GM13976 (cell line): ENCODE measurements at regions not wholly inside any gene's neighbourhood (a gene's known extent, or its start where the extent isn't known, plus 50 kb on each side); places are given as distances from the start of the nearest gene placed in this dataset.

Source experiments
- DNase-seq: peaks from one replicate; pipeline ENCODE4 v3.0.0; 2012; ENCODE audit warnings: low spot score
- in situ Hi-C: fragments of 300-500 bp; cut with MboI; formaldehyde crosslinking; loops from one replicate; pipeline ENCODE4 v1.12.0; 2022; ENCODE audit warnings: low sequenced_read_pairs, mixed read lengths, inconsistent platforms; ENCODE audit not compliant: unreplicated experiment
- TF ChIP-seq, protein P1 (sequence below): IDR thresholded peaks from 2 replicates; pipeline ENCODE4 v1.5.1; 2012; ENCODE audit warnings: borderline replicate concordance, mild to moderate bottlenecking; ENCODE audit not compliant: insufficient read depth; ENCODE audit errors: extremely low read depth, missing control alignments, control extremely low read depth

GRCh38 chr3:70488816-70489215 is 176.4 kb upstream of the MDFIC2 start:
- in situ Hi-C loops = no loop called here
- TF ChIP-seq, protein P1, sequence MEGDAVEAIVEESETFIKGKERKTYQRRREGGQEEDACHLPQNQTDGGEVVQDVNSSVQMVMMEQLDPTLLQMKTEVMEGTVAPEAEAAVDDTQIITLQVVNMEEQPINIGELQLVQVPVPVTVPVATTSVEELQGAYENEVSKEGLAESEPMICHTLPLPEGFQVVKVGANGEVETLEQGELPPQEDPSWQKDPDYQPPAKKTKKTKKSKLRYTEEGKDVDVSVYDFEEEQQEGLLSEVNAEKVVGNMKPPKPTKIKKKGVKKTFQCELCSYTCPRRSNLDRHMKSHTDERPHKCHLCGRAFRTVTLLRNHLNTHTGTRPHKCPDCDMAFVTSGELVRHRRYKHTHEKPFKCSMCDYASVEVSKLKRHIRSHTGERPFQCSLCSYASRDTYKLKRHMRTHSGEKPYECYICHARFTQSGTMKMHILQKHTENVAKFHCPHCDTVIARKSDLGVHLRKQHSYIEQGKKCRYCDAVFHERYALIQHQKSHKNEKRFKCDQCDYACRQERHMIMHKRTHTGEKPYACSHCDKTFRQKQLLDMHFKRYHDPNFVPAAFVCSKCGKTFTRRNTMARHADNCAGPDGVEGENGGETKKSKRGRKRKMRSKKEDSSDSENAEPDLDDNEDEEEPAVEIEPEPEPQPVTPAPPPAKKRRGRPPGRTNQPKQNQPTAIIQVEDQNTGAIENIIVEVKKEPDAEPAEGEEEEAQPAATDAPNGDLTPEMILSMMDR = no peak
- DNase-seq = no peak

DNA sequence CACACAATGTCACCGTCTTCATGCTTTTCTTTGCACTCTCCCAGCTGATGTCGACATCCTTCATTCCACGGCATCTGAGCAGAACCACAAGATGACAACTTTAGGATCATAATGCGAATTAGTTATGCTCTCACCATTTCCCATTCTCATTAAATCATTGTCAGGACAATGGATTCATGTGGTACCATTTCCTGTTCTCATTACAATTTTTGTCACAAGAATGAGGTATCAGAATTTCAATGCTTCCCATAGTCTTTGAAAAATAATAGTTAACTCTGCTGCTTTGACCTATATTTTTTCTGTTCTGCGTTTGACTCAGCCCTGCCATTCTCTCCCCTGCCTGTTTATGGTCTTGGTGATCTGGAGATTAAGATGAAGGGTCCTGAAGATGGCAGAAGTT is 175.7 kb upstream of the MDFIC2 start:
- no peak for DNase-seq
- TF ChIP-seq, protein P1 = no peak
- in situ Hi-C loops = no loop called here

- in situ Hi-C loops = no loop called here
Measured at GRCh38 chr3:70486414-70487017, 174.1 kb upstream of the MDFIC2 start.

DNA sequence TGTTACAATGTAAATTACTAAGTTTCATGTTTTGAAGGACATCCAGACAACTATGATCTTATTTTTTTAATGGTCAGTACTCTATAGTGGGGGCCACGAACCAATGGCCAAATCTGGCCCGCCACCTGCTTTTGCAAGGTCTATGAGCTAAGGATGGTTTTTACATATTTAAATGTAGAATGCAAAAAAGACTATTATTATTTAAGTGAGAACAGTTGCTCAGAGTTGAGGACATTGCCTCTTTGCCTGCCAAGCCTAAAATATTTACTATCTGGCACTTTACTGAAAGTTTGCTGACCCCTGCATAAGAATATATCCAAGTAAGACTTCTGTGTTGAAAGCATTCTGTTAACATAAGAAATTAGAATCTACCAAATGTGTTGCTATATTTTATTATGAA is 163.7 kb upstream of the MDFIC2 start:
- TF ChIP-seq, protein P1 = no peak
- in situ Hi-C loops = no loop called here
- DNase-seq = no peak

More at GRCh38 chr3:70486414-70487017, 174.1 kb upstream of the MDFIC2 start:
- TF ChIP-seq, protein P1 = no peak
- DNase-seq = no peak

GRCh38 chr3:70471464-70472342 is 159.3 kb upstream of the MDFIC2 start:
- TF ChIP-seq, protein P1 = no peak
- DNase-seq = no peak
- in situ Hi-C loops = no loop called here

DNA sequence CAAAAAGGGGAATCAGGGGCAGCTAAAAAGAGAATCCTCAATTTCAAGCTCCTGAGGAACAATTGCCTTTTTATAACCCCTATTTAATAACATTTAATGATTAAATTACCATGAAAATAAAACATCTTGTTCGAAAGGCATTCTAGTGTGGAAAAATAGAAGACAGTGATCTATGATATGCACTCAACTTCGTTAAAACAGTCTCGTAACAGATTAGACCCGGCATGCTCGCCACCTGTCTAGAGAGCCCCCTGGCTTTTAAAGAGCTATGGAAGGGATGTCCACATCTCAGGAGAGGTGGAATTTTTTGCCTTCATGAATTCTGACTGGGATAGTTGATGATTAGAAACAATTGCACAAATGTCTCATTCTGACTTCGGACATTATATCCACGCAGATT is 153.7 kb upstream of the MDFIC2 start:
- no peak for DNase-seq
- in situ Hi-C loops = no loop called here
- TF ChIP-seq, protein P1 = no peak
